Parathyroid adenoma (tissue), 2 donors: ENCODE measurements at regions not wholly inside any gene's neighbourhood (a gene's known extent, or its start where the extent isn't known, plus 50 kb on each side); places are given as distances from the start of the nearest gene placed in this dataset.
"Not testable (repeated sequence)": the region's sequence is repeated elsewhere in the genome, so short reads cannot be mapped to it uniquely, and the experiment has no call there.

Source experiments
- H2AFZ ChIP-seq: fragments of 300-600 bp; sonication (generic); one replicate; pipeline ENCODE4 v1.7.0; 2017; ENCODE audit warnings: antibody characterized with exemption, mild to moderate bottlenecking
- H3K27ac ChIP-seq: fragments of 300-600 bp; sonication (generic); one replicate; pipeline ENCODE4 v1.7.0; 2017
- H3K27me3 ChIP-seq: fragments of 300-600 bp; sonication (generic); one replicate; pipeline ENCODE4 v1.7.0; 2017; ENCODE audit warnings: low read length; ENCODE audit not compliant: control insufficient read depth, insufficient read depth
- H3K36me3 ChIP-seq: fragments of 300-600 bp; sonication (generic); one replicate; pipeline ENCODE4 v1.7.0; 2017; ENCODE audit warnings: low read length; ENCODE audit not compliant: control insufficient read depth, insufficient read depth
- H3K4me1 ChIP-seq: fragments of 300-600 bp; sonication (generic); one replicate; pipeline ENCODE4 v1.7.0; 2017; ENCODE audit warnings: control low read depth
- H3K4me2 ChIP-seq: fragments of 300-600 bp; sonication (generic); one replicate; pipeline ENCODE4 v1.7.0; 2017; ENCODE audit warnings: low read length
- H3K4me3 ChIP-seq: fragments of 300-600 bp; sonication (generic); one replicate; pipeline ENCODE4 v1.7.0; 2017; ENCODE audit warnings: low read depth, low read length
- H3K79me2 ChIP-seq: fragments of 300-600 bp; sonication (generic); one replicate; pipeline ENCODE4 v1.7.0; 2017; ENCODE audit warnings: control low read depth
- H3K9ac ChIP-seq: fragments of 300-600 bp; sonication (generic); one replicate; pipeline ENCODE4 v1.7.0; 2017; ENCODE audit warnings: mild to moderate bottlenecking
- H3K9me3 ChIP-seq: fragments of 300-600 bp; sonication (generic); one replicate; pipeline ENCODE4 v1.7.0; 2017; ENCODE audit warnings: low read length; ENCODE audit not compliant: control insufficient read depth
- TF ChIP-seq, protein P1 (sequence below): fragments of 300-600 bp; sonication (generic); IDR thresholded peaks from one replicate; pipeline ENCODE4 v1.7.0; 2017; ENCODE audit warnings: antibody characterized with exemption, mild to moderate bottlenecking
- donor health status: primary hyperparathyroidism.

- TF ChIP-seq, protein P1, sequence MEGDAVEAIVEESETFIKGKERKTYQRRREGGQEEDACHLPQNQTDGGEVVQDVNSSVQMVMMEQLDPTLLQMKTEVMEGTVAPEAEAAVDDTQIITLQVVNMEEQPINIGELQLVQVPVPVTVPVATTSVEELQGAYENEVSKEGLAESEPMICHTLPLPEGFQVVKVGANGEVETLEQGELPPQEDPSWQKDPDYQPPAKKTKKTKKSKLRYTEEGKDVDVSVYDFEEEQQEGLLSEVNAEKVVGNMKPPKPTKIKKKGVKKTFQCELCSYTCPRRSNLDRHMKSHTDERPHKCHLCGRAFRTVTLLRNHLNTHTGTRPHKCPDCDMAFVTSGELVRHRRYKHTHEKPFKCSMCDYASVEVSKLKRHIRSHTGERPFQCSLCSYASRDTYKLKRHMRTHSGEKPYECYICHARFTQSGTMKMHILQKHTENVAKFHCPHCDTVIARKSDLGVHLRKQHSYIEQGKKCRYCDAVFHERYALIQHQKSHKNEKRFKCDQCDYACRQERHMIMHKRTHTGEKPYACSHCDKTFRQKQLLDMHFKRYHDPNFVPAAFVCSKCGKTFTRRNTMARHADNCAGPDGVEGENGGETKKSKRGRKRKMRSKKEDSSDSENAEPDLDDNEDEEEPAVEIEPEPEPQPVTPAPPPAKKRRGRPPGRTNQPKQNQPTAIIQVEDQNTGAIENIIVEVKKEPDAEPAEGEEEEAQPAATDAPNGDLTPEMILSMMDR: no peak
- H2AFZ ChIP-seq: no peak overlapping the region
- H3K27ac ChIP-seq: no peak overlapping the region
- H3K36me3 ChIP-seq: no peaks in the 10 kb centered on the region
- H3K4me1 ChIP-seq: no peaks in the 10 kb centered on the region
- no peaks in the 10 kb centered on the region for H3K27me3 ChIP-seq
- no peaks in the 10 kb centered on the region for H3K9me3 ChIP-seq
- no peak overlapping the region for H3K4me2 ChIP-seq
- no peak overlapping the region for H3K4me3 ChIP-seq
- no peak overlapping the region for H3K9ac ChIP-seq
- no peaks in the 10 kb centered on the region for H3K79me2 ChIP-seq
These were observed 487.0 kb upstream of the PTCHD4 start for GRCh38 chr6:48597951-48598350.

DNA sequence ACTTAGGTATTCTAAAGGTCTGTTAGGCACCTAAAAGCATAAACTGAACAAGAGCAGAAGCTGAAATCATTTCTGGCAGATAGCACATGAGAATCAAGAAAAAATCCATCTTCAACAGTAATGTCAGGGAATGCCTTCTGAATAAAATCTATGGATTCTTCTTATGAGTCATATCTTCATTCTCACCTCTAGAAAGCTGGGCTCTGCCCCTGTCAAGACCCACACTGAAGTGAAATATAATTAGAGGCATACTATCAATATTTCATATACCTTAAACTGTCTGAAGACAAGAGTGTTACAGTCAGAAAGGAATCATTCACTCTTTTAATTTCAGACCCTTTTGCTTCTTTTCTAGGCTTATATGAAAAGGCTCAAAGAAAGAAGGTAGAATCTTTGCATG lies 485.8 kb upstream of the PTCHD4 start:
- TF ChIP-seq, protein P1: no peak
- H3K9me3 ChIP-seq: no peaks in the 10 kb centered on the region
- no peak overlapping the region for H3K27ac ChIP-seq
- H3K4me3 ChIP-seq: no peak overlapping the region
- H3K79me2 ChIP-seq: no peaks in the 10 kb centered on the region
- H3K4me1 ChIP-seq: no peaks in the 10 kb centered on the region
- no peaks in the 10 kb centered on the region for H3K36me3 ChIP-seq
- no peak overlapping the region for H3K9ac ChIP-seq
- no peak overlapping the region for H2AFZ ChIP-seq
- H3K27me3 ChIP-seq: no peaks in the 10 kb centered on the region
- H3K4me2 ChIP-seq: no peak overlapping the region

DNA sequence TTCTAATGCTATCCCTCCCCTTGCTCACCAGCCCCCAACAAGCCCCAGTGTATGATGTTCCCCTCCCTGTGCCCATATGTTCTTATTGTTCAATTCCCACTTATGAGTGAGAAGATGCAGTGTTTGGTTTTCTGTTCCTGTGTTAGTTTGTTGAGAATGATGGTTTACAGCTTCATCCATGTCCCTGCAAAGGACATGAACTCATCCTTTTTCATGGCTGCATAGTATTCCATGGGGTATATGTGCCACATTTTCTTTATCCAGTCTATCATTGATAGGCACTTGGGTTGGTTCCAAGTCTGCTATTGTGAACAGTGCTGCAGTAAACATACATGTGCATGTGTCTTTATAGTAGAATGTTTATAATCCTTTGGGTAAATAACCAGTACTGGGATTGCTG lies 480.2 kb upstream of the PTCHD4 start:
- H3K79me2 ChIP-seq, H3K27me3 ChIP-seq: not testable (repeated sequence)

DNA sequence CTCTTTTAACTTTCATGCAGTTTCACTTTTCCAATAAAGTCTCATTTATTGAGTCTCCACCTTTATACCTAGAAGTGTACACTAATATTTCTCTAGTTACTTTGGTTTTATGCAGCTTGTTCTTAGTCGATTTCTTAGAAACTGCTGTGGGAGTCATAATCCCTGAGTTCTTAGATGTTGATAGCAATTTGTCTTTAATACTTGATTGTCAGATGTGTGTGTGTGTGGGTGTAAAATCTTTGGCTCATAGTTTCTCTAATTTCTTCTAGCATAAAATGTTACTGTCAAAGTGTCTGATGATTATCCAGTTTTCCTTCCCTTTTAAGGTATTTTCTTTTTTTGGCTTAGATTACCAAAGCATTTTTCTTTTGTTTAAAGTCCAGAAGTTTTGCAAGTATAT lies 473.8 kb upstream of the PTCHD4 start:
- no peak overlapping the region for H3K27ac ChIP-seq
- no peak overlapping the region for H3K9ac ChIP-seq
- H3K27me3 ChIP-seq: no peaks in the 10 kb centered on the region
- no peak overlapping the region for H3K4me2 ChIP-seq
- H2AFZ ChIP-seq: no peak overlapping the region
- no peaks in the 10 kb centered on the region for H3K4me1 ChIP-seq
- no peaks in the 10 kb centered on the region for H3K36me3 ChIP-seq
- no peaks in the 10 kb centered on the region for H3K79me2 ChIP-seq
- H3K9me3 ChIP-seq: no peaks in the 10 kb centered on the region
- TF ChIP-seq, protein P1: no peak
- H3K4me3 ChIP-seq: no peak overlapping the region

More for the DNA sequence above, 480.2 kb upstream of the PTCHD4 start:
- not testable (repeated sequence) for H3K4me2 ChIP-seq, H3K4me3 ChIP-seq, H3K9ac ChIP-seq, H3K27ac ChIP-seq, H3K4me1 ChIP-seq, H3K9me3 ChIP-seq, H2AFZ ChIP-seq, H3K36me3 ChIP-seq

GRCh38 chr6:48570656-48571055 lies 459.7 kb upstream of the PTCHD4 start:
- no peak overlapping the region for H3K27ac ChIP-seq
- no peaks in the 10 kb centered on the region for H3K4me1 ChIP-seq

More at GRCh38 chr6:48570656-48571055, 459.7 kb upstream of the PTCHD4 start:
- Histone ChIP-seq H3K9ac (no peak overlapping the region), H3K27me3 (no peaks in the 10 kb centered on the region), H3K4me3 (no peak overlapping the region), H3K9me3 (no peaks in the 10 kb centered on the region), H3K79me2 (no peaks in the 10 kb centered on the region), H2AFZ (no peak overlapping the region), H3K36me3 (no peaks in the 10 kb centered on the region), H3K4me2 (no peak overlapping the region)
- TF ChIP-seq, protein P1: no peak
